CD4-positive, alpha-beta T cell treated with Interleukin-17A for 1 hour (primary cell): ENCODE measurements at regions not wholly inside any gene's neighbourhood (a gene's known extent, or its start where the extent isn't known, plus 50 kb on each side); places are given as distances from the start of the nearest gene placed in this dataset.
"Not testable (repeated sequence)": the region's sequence is repeated elsewhere in the genome, so short reads cannot be mapped to it uniquely, and the experiment has no call there.

Experiments used
- DNase-seq: peaks from one replicate; pipeline ENCODE4 v3.0.0-alpha.2; 2020

- no peak for DNase-seq
These were observed 70.0 kb downstream of the KCTD15 start for GRCh38 chr19:33866696-33867095.

DNA sequence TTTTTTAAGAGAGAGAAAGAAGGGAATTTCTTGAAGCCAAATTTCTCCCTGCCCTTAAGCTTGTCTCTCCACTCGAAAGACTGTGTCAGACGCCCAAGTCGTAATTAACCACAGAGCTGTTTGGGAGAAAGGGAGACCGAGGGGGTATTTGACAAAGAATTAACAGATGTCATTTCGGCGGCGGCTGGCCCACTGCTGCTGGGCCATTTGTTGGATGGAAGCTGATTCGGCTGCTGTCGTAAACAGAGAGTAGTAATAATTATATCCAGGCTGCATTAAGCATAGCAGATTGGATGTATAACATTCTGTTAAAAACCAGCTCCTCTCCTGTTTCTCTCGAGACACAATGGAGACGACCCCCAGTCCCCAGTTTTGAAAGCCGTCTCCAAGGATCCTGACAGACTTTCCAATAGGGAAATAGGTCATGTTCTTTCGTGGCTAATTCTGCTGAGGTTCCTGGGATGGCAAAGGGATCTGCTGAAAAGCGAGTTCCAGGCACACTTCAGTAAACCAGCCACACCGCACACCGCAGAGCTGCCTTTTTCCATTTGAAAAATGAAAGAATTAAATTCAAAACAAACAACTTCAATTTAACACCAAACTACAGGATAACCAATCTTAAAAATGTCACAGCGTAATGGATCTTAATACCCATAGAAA lies 71.5 kb downstream of the KCTD15 start:
- DNase-seq, result no peak

DNA sequence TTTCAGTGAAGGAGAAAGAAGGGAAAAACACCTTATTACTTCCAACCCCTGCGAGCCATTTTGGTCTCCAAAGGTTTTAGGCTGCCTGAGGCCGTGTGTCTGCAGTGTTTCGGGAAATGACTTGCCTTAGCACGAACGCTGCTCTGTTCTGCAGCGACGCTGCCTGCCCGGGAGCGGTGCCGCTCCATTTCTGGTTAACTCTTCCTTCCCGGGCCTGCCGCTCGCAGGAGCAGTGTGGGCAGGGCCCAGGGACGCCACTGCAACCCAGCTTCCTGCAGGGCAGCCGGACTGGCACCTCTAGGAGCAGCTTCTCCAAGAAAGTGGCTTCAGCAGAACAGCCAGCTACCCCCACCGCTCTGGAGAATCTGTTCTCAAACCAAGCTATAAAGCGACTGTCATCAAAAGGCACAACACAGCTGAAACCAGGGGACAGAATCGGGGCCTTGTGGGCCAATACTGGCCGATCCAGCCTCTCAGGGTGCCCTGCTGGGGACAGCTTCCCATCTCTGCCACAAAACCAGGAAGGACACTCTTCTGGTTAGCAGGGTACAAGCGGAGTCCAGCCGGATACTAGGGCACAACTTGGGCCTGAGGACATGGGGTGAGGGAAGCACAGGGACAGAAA lies 72.2 kb downstream of the KCTD15 start:
- no peak for DNase-seq

GRCh38 chr19:33870298-33870932 lies 73.7 kb downstream of the KCTD15 start:
- not testable (repeated sequence) for DNase-seq

DNA sequence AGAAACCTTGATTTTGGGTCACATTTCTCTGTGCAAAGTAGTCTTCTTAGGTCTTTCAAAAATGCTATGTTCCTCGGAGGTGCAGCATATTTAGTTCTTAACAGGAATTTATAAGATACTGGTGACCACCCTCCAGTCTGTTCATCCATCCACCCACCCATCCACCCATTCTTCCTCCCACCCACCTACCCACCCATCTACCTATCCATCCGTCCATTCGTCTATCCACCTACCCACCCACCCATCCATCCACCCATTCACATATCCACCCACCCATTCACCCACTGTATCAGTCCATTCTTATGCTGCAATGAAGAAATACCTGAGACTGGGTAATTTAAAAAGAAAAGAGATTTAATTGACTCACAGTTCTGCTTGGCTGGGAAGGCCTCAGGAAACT lies 74.9 kb downstream of the KCTD15 start:
- no peak for DNase-seq

- no peak for DNase-seq
These were observed 76.0 kb downstream of the KCTD15 start for GRCh38 chr19:33872445-33873320.

- DNase-seq, result no peak
These were observed 78.4 kb downstream of the KCTD15 start for GRCh38 chr19:33875071-33875470.

DNA sequence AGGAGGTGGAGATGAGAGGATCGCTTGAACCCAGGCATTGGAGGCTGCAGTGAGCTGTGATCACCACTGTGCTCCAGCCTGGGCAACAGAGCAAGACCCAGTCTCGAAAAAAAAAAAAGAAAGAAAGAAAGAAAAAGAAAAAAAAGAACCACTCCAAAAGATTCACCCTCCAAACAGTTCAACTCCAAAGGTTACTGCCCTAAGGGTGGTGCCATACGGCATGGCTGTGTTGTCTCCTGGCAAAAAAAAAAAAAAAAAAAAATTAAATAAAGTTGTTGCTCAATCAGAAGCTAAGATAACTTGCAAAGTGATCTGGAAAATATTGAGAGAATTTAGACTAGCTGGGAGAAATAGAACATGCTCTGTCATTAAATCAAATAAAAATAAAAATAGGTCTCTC lies 79.5 kb downstream of the KCTD15 start:
- DNase-seq, result no peak

DNA sequence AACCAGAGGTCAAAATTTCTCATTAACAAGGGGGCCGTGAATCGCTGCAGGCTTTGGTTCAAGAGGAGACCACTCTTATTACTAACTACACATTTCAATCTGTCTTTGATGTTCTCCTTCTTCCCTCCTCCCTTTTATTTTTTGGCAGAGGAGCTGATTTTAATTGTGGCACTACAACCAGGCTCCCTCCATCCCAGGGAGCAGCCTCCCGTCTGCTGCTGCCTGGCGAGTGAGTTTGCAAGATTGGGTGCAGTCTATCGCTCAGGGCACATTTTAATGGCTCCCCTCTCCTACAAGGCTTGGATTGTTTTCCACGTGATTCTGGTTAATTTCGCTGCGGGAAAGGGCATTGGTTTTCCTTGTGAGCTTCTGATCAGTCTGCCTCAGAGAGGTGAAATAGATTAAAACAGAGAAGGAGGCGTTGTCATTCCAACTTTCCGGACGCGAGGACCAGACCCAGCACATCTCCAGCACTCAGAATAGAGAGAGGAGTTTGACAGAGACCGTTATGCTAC lies 81.4 kb downstream of the KCTD15 start:
- DNase-seq, result no peak

- no peak for DNase-seq
These were observed 82.5 kb downstream of the KCTD15 start for GRCh38 chr19:33878910-33879810.

DNA sequence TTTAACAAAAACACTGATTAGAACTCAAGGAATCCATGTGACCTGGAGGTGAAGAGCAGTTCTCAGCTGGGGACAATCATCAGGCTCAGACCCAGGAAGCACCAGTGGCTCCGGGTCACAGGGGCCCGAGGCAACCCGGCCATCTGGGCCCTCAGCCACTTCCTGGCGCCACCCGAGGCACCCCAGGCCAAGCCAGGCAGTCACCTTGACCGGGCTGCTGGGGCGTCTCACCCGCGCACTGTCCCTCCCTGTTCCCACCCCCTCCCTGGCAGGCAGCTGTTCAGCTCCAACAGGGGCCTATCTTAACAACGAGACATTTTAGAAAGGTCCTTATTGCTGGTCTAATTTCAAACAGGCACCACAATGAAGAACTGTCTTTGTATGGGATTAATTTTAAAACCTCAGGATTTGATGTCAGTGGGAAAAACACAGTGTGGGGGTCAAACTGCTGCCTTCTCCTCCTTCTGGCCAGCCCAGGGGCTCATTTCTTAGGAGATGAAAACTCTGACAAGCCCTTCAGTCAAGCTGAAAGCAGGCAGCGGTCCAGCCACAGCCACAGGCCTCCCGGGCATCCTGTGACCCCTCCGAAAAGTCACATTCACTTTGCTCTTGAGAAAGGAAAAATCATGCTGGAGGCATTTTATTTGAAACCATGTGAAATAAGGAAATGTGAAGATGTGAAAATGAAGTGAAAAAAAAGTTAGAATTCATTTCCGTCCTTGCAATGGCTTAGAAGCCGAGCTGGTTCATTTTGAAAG lies 83.3 kb downstream of the KCTD15 start:
- DNase-seq, result no peak

DNA sequence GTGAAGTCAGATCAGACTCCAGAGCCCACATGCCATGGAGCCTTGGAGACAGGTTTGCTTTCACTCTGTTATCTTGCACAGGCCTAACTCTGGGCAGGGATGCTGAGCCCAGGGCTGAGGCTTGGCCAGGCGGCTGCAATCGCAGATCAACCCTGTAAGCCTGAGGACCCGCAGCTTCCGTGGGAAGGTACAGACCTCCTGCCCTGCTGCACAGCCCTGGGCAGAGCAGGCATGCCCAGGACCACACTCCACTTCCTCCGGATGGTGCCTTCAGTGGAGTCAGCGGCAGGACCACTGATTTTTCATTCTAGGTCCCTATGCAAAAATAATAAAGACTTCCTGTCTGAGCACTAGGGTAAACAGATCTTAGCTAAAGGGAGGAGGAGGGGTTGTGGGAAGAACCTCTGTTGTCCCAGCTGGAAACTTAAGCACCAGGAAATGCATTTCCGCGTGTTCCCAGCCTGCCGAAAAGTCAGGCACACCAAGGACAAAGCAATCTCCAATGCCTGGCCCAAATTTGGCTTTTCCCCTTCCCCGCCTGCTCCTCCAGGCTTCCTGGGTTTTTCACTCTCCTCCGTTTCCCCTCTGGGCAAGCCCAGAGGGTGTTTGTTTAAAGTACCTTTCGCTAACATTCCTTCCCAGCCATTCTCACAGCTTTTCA lies 87.3 kb downstream of the KCTD15 start:
- no peak for DNase-seq

DNA sequence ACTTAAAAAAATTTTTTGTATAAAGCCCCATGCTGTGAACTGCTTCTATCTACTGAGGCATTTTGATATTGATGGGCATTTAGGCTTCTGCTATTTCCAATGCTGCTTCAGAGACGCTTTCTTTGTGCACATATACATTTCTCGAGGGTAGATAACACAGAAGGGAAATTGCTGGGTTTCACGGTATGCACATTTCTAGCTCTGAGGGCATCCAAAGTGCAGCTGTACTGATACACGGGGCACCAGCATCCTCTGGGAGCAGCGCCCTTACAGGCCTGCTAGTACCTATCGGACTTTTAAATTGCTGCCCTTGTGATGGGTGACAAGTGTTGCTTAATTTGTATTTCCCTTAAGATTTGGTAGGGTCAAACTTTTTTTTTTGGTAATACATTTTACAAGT lies 88.6 kb downstream of the KCTD15 start:
- DNase-seq, result no peak

DNA sequence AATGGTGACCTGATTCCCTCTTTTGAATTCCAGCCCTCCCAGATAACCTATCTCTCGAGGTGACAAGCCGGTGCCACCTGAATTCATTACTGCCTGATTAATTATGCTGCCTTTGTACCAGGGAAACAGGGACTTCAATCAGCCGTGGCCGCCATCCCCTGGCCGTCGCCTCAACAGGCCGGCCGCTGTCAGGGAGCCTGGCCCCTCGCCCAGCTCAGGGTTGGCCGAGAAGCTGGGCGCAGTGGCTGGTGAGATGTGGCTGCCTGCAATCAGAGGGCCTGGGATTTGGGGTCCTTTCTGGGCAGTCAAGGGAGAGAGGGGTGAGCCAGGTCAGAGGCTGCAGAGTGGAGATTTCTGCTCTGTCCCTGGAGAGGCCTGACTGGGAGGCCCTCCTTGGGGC lies 91.2 kb downstream of the KCTD15 start:
- no peak for DNase-seq

DNA sequence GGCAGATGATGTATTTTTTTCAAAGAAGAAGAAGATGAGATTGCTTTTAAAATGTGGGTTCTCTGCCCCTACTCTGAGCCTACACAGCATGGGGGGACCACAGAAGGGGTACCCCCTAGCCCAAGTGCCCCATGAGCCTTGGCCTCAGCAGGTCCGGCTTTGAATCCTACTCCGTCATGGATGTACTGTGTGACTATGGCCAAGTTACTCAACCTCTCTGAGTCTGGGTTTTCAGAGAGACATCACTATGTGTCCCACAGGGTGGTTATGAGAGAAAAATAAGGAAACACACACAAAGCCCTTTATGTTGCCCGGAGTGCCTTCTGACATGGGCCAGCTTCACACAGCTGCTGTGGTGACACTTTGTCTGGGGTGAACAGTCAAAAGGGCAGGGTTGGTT lies 92.0 kb downstream of the KCTD15 start:
- DNase-seq, result no peak

DNA sequence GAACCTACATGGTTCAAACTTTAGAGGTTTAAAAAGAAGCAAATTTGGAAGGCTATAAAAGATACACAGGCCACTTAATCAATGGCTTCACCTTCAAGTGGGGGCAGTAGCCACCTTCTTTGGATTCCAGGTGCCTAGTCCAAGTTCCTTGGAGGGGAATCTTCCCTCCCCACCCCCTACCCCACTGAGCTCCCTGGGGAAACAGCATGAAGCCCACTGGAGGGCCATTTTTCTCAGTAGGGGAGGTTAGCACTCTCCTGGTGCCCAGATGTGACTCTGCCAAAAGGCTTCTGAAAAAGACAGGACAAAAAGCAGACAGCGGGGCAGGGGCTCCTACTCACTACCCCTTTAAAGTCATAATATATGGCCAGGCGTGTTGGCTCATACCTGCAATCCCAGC lies 93.9 kb downstream of the KCTD15 start:
- no peak for DNase-seq

- DNase-seq, result no peak
These were observed 95.1 kb downstream of the KCTD15 start for GRCh38 chr19:33891773-33892172.

DNA sequence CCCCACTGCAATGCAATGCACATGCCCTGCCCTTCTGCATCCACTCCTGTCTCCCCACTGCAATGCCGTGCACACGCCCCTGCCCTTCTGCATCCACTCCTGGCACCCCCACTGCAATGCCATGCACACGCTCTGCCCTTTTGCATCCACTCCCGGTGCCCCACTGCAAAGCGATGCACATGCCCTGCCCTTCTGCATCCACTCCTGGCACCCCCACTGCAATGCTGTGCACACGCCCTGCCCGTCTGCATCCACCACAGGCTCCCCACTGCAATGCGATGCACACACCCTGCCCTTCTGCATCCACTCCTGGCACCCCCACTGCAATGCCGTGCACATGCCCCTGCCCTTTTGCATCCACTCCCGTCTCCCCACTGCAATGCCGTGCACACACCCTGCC lies 98.1 kb downstream of the KCTD15 start:
- no peak for DNase-seq

DNA sequence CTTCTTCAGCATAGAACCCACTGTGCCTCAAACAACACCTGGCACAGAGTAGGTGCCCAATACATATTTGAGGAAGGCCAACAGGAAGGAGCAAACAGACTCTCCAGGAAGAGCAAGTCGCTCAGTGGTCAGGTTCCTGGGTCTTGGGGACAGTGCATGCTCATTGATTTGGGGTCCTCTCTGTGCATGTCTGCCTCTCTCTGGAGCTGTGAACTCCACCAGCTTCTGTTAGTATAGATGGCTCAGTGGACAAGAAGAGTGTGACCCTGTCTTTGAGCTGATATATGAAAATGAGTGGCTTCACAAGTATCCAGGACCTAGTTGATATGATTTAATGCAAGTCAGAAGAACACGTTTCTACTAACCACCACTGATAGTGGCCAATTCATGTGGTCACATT lies 98.7 kb downstream of the KCTD15 start:
- no peak for DNase-seq

GRCh38 chr19:33898062-33898677 lies 101.5 kb downstream of the KCTD15 start:
- DNase-seq, result no peak
